ENCODE measurements at regions not wholly inside any gene's neighbourhood (a gene's known extent, or its start where the extent isn't known, plus 50 kb on each side); places are given as distances from the start of the nearest gene placed in this dataset.

DNA sequence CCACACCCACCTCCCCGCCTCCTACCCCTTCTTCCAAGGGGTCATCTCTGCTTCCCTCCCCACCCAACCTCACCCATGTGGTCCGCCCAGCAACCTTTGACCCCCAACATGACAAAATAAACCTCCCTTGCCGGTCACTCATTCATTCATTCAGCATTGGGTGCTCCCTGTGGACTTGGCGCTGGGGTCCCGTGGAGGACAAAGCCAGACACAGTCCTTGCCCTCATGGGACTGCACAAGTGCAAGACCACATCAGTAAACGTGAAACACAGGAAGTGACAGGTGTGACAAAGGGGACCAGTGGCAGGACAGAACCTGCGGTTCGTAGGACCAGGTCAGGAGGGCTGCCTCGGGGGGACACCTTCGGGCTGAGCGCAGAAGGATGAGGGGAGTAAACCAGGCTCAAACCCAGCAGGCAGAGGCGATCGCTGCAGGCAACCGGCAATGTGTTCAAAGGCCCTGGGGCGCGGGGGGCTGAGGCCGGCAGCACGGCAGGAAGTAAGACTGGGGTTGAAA, 185.4 kb downstream of the SEC14L1 start:
- H3K9me3 ChIP-seq, result no peaks in the 10 kb centered on the region
- no peaks in the 10 kb centered on the region for H3K36me3 ChIP-seq
- peak in 3 of 5 donors; percentile 20 to 48 (median 35) for DNase-seq
- no peak overlapping the region for H3K4me3 ChIP-seq
- intact Hi-C loops (cut with DNase I), result loop anchor here in 2 of 4 donors (5.0 kb wide), 1 partner anchor 101 kb away; no protein-coding TSS in a partner anchor
- peaks cover 24% of the 10 kb centered on the region for H3K4me1 ChIP-seq (ENCODE audit: insufficient read depth)
- WGBS, 3 donors, result 89 to 96% (median 94%) methylated on average over 18 of the region's 18 CpGs
- no peaks in the 10 kb centered on the region for H3K27me3 ChIP-seq
- TF ChIP-seq CTCF (IDR thresholded peaks at IDR 0.05) (no peak), EP300 (IDR thresholded peaks at IDR 0.05) (no peak)
- peak overlapping the region in 1 of 2 donors; percentile 57 for H3K27ac ChIP-seq

GRCh38 chr17:77326636-77327035, 185.9 kb downstream of the SEC14L1 start:
- H3K4me1 ChIP-seq (ENCODE audit: insufficient read depth), result peaks cover 22% of the 10 kb centered on the region
- no peak overlapping the region for H3K27ac ChIP-seq
- 95 to 97% (median 97%) methylated on average over 7 of the region's 7 CpGs for WGBS, 3 donors
- H3K9me3 ChIP-seq, result no peaks in the 10 kb centered on the region
- intact Hi-C loops (cut with DNase I), result loop anchor here in 2 of 4 donors (5.0 kb wide), 1 partner anchor 101 kb away; no protein-coding TSS in a partner anchor
- H3K4me3 ChIP-seq, result no peak overlapping the region
- TF ChIP-seq POLR2A (IDR thresholded peaks at IDR 0.05) (no peak), EP300 (IDR thresholded peaks at IDR 0.05) (no peak), CTCF (IDR thresholded peaks at IDR 0.05) (no peak)
- H3K27me3 ChIP-seq, result no peaks in the 10 kb centered on the region
- DNase-seq, result peak in 2 of 5 donors; percentile 8 to 15
- H3K36me3 ChIP-seq, result no peaks in the 10 kb centered on the region

DNA sequence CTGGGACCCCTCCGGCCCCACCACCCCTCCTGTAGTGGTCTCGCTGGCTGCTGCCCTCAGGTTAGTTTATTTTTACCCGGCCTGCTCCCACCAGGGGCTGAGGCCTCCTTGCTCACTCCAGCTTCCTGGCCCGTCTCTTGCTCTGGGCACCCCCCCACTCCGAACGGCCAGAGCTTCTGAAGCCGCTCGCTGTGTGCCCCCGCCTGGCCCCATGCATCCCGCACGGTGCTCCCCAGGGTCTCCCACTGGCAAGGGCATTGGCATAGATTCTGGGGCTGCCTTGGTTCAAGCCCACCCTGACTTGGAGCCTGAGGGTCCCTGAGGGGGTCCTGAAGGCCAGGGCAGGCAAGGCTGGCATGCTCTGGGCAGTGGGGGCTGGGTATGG, 186.4 kb downstream of the SEC14L1 start:
- no peak overlapping the region for H3K27ac ChIP-seq
- 90 to 92% (median 91%) methylated on average over 11 of the region's 11 CpGs for WGBS, 3 donors
- intact Hi-C loops (cut with DNase I), result loop anchor here in 2 of 4 donors (5.0 kb wide), 1 partner anchor 100 kb away; no protein-coding TSS in a partner anchor
- H3K36me3 ChIP-seq, result no peaks in the 10 kb centered on the region
- peaks cover 19% of the 10 kb centered on the region for H3K4me1 ChIP-seq (ENCODE audit: insufficient read depth)
- no peaks in the 10 kb centered on the region for H3K9me3 ChIP-seq
- TF ChIP-seq CTCF (IDR thresholded peaks at IDR 0.05), result no peak
- no peak for TF ChIP-seq POLR2A (IDR thresholded peaks at IDR 0.05)
- TF ChIP-seq EP300 (IDR thresholded peaks at IDR 0.05), result no peak
- no peak overlapping the region for H3K4me3 ChIP-seq
- H3K27me3 ChIP-seq, result no peaks in the 10 kb centered on the region
- DNase-seq, result peak in 2 of 5 donors; percentile 8 to 18

DNA sequence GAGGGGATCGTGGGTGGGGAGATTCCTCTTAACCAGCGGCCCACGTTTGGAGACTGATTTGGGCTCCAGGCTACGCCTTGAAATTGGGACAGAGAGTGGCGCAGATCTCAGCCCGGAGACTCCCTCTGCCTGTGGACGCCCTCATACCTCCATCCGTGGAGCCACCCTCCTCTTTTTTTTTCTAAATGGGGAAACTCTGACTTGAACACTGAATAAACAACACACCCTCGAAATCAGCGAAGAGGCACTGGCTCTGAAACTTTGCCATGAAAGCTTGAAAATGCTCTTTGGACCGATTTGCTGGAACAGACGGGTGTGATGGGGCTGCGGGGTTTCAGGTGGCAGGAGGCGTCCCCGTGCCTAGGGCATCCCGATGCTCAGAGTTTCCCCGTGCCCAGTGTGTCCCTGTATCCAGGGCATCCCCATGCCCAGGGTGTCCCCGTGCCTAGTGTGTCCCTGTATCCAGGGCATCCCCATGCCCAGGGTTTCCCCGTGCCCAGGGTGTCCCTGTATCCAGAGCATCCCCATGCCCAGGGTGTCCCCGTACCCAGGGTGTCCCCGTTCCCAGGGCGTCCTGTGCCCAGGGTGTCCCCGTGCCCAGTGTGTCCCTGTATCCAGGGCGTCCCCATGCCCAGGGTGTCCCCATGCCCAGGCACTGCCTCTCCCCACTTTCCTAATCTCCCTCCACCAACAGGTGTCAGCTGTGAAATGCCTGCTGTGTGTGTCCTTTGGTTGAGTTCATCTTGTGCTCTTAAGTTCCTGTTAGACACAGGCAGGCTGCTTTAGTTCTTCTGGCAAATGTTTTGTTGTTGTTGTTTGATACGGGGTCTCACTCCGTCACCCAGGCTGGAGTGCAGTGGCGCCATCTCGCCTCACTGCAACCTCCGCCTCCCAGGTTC, 187.0 kb downstream of the SEC14L1 start:
- H3K4me3 ChIP-seq, result no peak overlapping the region
- WGBS, 3 donors, result 90 to 91% (median 90%) methylated on average over 28 to 29 of the region's 29 CpGs
- H3K9me3 ChIP-seq, result no peaks in the 10 kb centered on the region
- TF ChIP-seq EP300 (IDR thresholded peaks at IDR 0.05) (no peak), POLR2A (IDR thresholded peaks at IDR 0.05) (no peak), CTCF (IDR thresholded peaks at IDR 0.05) (no peak)
- intact Hi-C loops (cut with DNase I), result loop anchor here in 2 of 4 donors (5.0 kb wide), 1 partner anchor 99 kb away; no protein-coding TSS in a partner anchor
- no peak overlapping the region for H3K27ac ChIP-seq
- peaks cover 15% of the 10 kb centered on the region for H3K4me1 ChIP-seq (ENCODE audit: insufficient read depth)
- no peaks in the 10 kb centered on the region for H3K36me3 ChIP-seq
- no peaks in the 10 kb centered on the region for H3K27me3 ChIP-seq
- DNase-seq, result peak in 1 of 5 donors; percentile 8
